ENCODE measurements at regions not wholly inside any gene's neighbourhood (a gene's known extent, or its start where the extent isn't known, plus 50 kb on each side); places are given as distances from the start of the nearest gene placed in this dataset.

- TF ChIP-seq CTCF (IDR thresholded peaks at IDR 0.05): no peak
- no peak for TF ChIP-seq POLR2A (IDR thresholded peaks at IDR 0.05)
- TF ChIP-seq POLR2AphosphoS5 (IDR thresholded peaks at IDR 0.05): no peak
Observed at GRCh38 chr20:58046311-58046710, 182.1 kb downstream of the ANKRD60 start.

All from breast epithelium (tissue), 3 donors.